ENCODE measurements at regions not wholly inside any gene's neighbourhood (a gene's known extent, or its start where the extent isn't known, plus 50 kb on each side); places are given as distances from the start of the nearest gene placed in this dataset.

DNA sequence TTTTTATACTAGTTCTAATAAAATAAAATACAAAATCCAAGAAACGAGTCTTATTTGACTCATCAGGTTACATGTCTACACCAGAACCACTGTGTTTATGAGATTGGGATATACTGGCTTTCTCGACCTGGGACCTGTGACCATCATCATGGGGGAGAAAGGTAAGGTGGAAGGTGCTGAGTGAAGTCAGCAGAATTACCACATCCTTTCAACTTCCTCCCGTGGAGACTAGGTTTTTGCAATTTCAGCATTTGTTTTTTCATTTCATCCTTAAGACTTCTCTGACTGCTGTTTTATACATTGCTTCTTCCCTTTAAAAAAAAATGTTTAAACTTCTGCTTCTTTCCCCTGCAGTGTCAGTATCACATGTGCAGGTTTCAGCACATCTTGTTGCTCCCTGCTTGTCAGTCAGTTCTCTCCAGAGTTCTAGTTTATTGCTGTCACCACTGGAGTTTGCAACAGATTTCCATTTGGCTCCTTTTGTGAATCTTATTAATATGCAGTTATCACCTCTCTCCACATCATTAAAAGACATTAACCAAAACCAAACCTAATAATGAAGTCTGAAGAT is 60.4 kb upstream of the HAO2 start:
- DNase-seq (ENCODE audit: low read depth): no peak

DNA sequence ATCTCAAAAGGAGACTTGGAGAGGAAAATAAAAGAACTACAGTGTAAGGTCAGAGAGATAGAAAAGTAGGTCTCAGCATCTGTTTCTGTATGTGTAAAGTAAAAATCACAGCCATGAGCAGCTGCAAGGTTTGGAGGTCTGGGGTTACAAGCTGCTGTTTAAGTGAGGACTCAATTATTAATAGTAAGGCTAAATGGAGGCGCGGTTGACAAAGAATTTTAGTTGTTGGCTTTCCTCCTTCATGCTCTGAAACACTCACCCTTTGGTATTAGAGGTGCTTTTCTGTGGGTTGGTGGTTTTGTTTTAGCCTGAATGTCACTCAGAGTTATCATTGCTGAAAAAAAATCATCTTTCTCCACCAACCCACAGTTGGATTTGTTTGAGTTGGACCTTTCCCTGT is 59.8 kb upstream of the HAO2 start:
- no peak for DNase-seq (ENCODE audit: low read depth)

DNA sequence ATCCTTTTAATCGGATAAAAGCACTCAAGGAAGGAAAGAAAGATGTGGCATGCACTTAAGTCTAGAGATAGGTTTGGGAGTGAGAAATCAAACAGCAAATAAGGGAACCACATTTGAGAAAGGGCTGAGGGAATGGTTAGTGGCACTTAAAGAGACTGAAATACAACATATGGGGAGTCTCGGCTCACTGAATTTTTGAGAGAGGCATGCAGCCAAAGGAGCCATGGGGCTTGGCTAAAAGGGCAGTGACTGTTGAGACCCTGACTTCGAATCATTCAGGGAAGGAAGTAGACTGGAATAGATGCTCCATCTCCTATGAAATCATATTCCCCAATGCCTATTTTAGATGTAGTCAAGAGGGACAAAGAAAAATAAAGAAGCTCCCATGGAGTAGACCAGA is 58.3 kb upstream of the HAO2 start:
- no peak for DNase-seq (ENCODE audit: low read depth)

DNA sequence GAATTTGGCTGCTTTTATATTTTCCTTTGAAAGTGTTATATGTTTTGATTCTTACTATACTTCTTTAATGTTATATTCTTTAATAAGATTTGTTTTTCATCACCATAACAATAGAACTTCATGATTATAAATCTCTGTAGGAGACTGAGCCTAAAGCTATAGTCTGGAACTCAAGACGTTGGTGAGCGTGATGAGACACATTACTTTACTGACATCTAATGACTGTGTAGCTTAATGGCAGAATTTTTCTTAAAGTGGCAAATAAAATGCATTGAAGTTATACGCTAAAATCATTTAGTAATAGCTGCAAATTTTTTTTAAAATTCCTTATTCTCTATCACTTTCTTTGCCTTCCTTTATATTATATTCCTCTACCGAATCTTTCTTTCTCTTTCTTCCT is 56.1 kb upstream of the HAO2 start:
- DNase-seq (ENCODE audit: low read depth): no peak

DNA sequence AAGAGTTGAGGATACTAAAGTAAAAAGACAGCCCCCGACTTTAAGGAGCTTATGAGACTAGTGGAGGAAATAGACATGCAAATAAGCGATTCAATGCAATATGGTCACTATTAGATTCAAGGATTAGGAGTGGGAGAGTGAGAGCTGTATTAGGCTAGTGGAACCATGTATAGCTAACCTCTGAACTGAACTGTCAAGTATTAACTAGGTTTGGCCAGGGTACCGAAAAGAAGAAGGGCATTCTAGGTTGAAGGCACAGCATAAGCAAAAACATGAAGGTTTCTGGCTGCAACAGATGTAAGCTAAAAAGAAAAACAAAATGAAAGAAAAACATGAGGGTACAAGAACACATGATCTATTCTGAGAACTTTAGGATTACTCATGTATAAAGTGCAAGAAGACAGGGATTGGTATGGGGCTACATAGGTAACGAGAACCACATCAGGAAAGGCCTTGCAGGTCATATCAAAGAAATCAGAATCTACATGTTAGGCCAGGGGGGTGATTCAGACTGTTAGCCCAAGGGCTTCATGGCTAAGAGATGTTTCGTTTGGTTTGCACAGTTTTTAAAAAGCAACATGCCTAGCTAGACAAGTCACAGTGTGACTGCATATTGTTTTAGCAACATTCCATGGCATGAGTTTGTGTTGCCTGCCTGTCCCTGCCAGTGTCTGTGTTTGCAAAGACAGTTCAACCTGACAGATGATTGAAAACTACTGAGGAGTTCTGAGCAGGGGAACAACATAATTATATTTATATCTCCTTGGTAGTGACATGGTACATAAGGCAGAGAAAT is 54.4 kb upstream of the HAO2 start:
- DNase-seq (ENCODE audit: low read depth): no peak

DNA sequence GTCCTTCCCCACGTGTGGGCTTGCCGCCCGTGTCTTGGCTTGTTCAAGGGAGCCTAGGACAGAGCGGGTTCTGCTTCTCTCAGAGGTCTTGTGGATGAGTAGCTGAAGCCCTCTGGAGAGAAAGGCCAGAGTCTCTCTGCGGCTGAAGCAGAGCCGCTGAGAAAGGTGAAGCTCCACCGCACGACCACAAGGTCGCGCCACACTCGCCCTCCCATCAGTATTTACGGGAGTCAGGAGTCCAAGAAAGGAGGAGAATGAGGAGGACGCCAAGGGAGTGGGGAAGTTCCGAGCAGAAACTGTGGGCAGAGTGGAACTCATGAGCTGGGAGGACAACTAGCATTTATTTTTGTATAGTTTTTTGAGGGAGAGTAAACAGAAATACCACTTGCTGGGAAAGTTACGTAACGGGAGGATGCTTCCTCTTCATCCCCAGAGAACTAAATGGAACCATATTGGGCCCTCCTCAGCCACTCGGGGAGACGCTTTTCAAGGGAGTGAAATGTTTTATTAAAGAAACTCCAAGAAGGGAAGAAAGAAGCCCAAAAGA is 51.6 kb upstream of the HAO2 start:
- no peak for DNase-seq (ENCODE audit: low read depth)

DNA sequence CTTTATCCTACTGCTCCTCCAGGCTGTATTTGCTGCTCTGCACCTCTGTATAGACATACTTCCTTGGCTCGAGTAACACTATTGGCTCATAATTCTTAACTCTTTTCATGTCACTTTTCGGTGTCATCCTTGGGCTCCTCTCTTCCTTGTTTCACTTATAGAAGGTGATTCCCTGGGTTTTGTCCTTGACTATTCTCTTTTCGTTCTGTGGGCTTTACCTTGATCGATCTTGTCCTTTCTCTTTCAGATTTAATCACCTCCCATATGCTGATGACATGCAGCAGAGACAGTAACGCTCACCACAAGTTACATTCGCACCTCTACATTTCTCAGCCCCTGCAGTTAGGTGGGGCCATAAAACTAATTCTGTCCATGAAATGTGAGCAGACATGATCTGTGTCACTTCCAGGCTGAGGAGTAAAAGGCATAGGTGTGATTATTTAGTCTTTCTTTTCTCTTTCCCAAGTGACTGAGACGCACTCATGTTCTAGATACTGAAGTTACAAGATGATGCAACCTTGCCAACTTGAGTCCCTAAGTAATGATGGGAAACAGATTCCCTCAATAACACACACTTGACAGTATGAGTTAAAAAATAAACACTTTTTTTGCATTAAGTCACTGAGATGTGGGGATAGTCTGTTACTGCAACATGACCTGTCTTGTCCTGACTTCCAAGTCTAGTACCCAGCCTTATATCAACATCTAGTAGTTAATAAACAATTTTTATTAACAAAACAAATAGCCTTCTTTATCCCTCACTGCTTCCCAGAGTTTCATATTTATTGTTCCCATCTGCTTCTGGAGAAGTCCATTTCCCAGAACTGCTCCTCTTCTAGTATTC is 49.9 kb upstream of the HAO2 start:
- no peak for DNase-seq (ENCODE audit: low read depth)
